ENCODE measurements at regions not wholly inside any gene's neighbourhood (a gene's known extent, or its start where the extent isn't known, plus 50 kb on each side); places are given as distances from the start of the nearest gene placed in this dataset.

DNA sequence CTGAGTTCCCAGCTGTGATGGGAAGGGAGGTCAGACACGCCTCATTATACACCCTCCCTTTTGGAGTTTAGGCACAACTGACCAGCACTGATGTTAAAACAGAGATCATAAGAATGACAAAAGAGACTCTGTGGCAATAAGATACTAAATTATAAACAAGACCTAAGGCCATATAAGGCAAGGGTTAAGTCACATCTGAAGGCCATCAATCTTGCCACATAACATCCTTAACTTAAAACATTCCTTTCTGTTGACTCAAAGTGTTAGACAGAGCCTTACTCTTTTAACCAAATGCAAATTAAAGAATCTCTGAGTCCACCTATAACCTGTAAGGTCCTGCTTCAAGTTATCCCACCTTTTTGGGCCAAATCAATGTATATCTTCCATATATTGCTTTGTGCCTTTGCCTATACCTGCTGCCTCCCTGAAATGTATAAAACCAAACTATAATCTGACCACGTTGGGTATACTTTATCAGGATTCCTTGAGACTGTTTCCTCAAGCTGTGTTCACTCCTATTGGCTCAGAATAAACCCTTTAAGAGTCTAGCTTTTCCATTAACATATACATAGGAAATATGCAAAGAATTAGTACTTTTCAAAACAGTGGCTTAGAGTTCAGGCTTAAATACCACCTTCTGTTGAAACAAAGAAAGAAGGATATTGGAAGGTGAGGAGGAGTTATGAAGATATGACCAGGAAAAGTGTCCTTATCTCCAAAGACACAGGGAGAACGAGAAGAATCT is 214.4 kb upstream of the PPP1R2C start:
- Histone ChIP-seq H2BK20ac (ENCODE audit: low read length) (peak overlapping the region; percentile 80; the same call in 1 of the 2 replicates), H2BK15ac (ENCODE audit: low read length) (no peak overlapping the region), H4K20me1 (replicated peaks in 1 of 2; ENCODE audit: control insufficient read depth in 1 of 2, insufficient read depth in 2 of 2, low read length in 2 of 2) (no peaks in the 10 kb centered on the region), H3K56ac (replicated peaks; ENCODE audit: insufficient read length, low read depth, low read length) (no peak overlapping the region), H3K9ac (replicated peaks in 1 of 4; ENCODE audit: extremely low read depth in 1 of 4, low read depth in 3 of 4, low read length in 3 of 4) (no peak overlapping the region), H3K23me2 (ENCODE audit: low read depth, low read length) (no peaks in the 10 kb centered on the region), H4K5ac (ENCODE audit: insufficient read length, low read depth, low read length) (no peak overlapping the region), H2BK5ac (ENCODE audit: low read depth, low read length) (peak overlapping the region; percentile 66; the same call in 1 of the 2 replicates), H3K4ac (replicated peaks; ENCODE audit: insufficient read length, low read depth, low read length) (no peak overlapping the region), H3K23ac (ENCODE audit: insufficient read length) (no peak overlapping the region), H2AK5ac (ENCODE audit: low read depth, low read length) (no peak overlapping the region), H3K27me3 (replicated peaks in 1 of 4; ENCODE audit: control insufficient read depth in 3 of 4, extremely low read depth in 1 of 4, insufficient read depth in 3 of 4, low read length in 3 of 4) (no peaks in the 10 kb centered on the region), H3K14ac (ENCODE audit: insufficient read length) (no peak overlapping the region), H3K36me3 (ENCODE audit: control insufficient read depth in 2 of 4, insufficient read depth in 4 of 4, low read length in 3 of 4) (no peaks in the 10 kb centered on the region), H4K91ac (replicated peaks; ENCODE audit: insufficient read length, low read length) (peak overlapping the region; percentile 74), H4K8ac (ENCODE audit: extremely low read depth, insufficient read depth, low read length) (no peak overlapping the region), H2AFZ (ENCODE audit: low read length) (no peak overlapping the region), H2BK120ac (replicated peaks; ENCODE audit: low read depth, low read length) (peak overlapping the region; percentile 64), H3K18ac (ENCODE audit: extremely low read depth, low read length) (no peak overlapping the region; the same call in 1 of the 2 replicates), H3K79me2 (ENCODE audit: control insufficient read depth in 1 of 2, insufficient read depth in 2 of 2, low read length in 2 of 2) (no peaks in the 10 kb centered on the region), H3K79me1 (ENCODE audit: low read depth, low read length) (no peaks in the 10 kb centered on the region), H3K4me3 (ENCODE audit: extremely low read depth in 1 of 4, insufficient read depth in 2 of 4, low read depth in 3 of 4, low read length in 4 of 4) (no peak overlapping the region), H3K9me3 (ENCODE audit: insufficient read depth in 2 of 2, low read depth in 1 of 2, low read length in 1 of 2) (no peaks in the 10 kb centered on the region), H3K27ac (ENCODE audit: low read depth, low read length) (0 out of 2 replicates have a peak overlapping the region, but pooled peaks have one; percentile 3), H3K4me2 (ENCODE audit: insufficient read depth in 1 of 2, low read depth in 2 of 2, low read length in 2 of 2) (0 out of 4 replicates have a peak overlapping the region, but pooled peaks of 1 of the 2 experiments have one; percentile 24), H3K4me1 (replicated peaks in 1 of 4; ENCODE audit: control insufficient read depth in 3 of 4, insufficient read depth in 4 of 4, low read length in 3 of 4) (peaks cover 0 to 4% (median 0%) of the 10 kb centered on the region in 4 experiments; a peak in 2 of 7 replicates), H2BK12ac (ENCODE audit: low read depth, low read length) (no peak overlapping the region)
- DNase-seq (ENCODE audit: low read depth in 1 of 2, low spot score in 2 of 2) (no peak), FAIRE-seq (no peak)
- 54% methylated on average over 3 of the region's 3 CpGs; no CpG with 5 or more reads in 1 of the 2 experiments for WGBS, 2 experiments (ENCODE audit: extremely low coverage in 1 of 2, insufficient coverage in 1 of 2, insufficient read length in 1 of 2, insufficient replicate concordance in 2 of 2, low coverage in 1 of 2, low lambda C conversion rate in 2 of 2, missing lambda C conversion rate in 1 of 2)
- CTCF ChIA-PET (ENCODE audit: partially characterized antibody), result no interaction called here
- POLR2A ChIA-PET (ENCODE audit: partially characterized antibody), result no interaction called here
- TF ChIP-seq CHD2 (IDR thresholded peaks at IDR 0.05; ENCODE audit: low read length), result no peak
- no peak for TF ChIP-seq POLR2AphosphoS5 (IDR thresholded peaks at IDR 0.05; ENCODE audit: low read depth, low read length)
- no peak for TF ChIP-seq MAFK (IDR thresholded peaks at IDR 0.05; ENCODE audit: low read depth, low read length)
- no peak for TF ChIP-seq GABPA (IDR thresholded peaks at IDR 0.05; ENCODE audit: borderline replicate concordance, insufficient read depth, low read length)
- no peak for TF ChIP-seq SIN3A (conservative IDR thresholded peaks at IDR 0.05 in 1 of 2, IDR thresholded peaks at IDR 0.05 in 1 of 2; ENCODE audit: low read depth in 1 of 2, low read length in 2 of 2)
- peak; percentile 84 for TF ChIP-seq SRF (IDR thresholded peaks at IDR 0.05; ENCODE audit: low read depth, low read length)
